Lower leg skin (tissue), 4 donors: ENCODE measurements at regions not wholly inside any gene's neighbourhood (a gene's known extent, or its start where the extent isn't known, plus 50 kb on each side); places are given as distances from the start of the nearest gene placed in this dataset.

Source experiments
- DNase-seq, 2 donors: peaks; one replicate each; pipeline ENCODE4 v3.0.0-alpha.2; 2019; ENCODE audit warnings: low spot score in 2 of 2
- H3K4me3 ChIP-seq: fragments of 200-600 bp; sonication (generic); 2 replicates; pipeline ENCODE4 v1.5.1; 2017; ENCODE audit warnings: mild to moderate bottlenecking, low read depth; ENCODE audit not compliant: poor library complexity, severe bottlenecking
- POLR2A ChIP-seq, 2 donors: fragments of 450-650 bp; IDR thresholded peaks; one replicate each; pipeline ENCODE4 v1.6.1; 2016 to 2017; ENCODE audit warnings: antibody characterized with exemption in 2 of 2, mild to moderate bottlenecking in 1 of 2, moderate library complexity in 1 of 2
- WGBS, 2 donors: methylation state at CpG; one replicate each; pipeline ENCODE4 v1.1.5; 2018; 5-methylcytosine and 5-hydroxymethylcytosine counted together
- intact Hi-C: fragments of 100-400 bp; cut with DNase I; formaldehyde crosslinking; loops from one replicate; pipeline ENCODE4 v1.15.0; 2023; ENCODE audit warnings: low total_unique reads
- TF ChIP-seq, protein P1 (sequence below), 3 donors: fragments of 450-650 bp; IDR thresholded peaks; one replicate each; pipeline ENCODE4 v1.5.1; 2016; ENCODE audit warnings: antibody characterized with exemption in 3 of 3, mild to moderate bottlenecking in 3 of 3, moderate library complexity in 2 of 3

DNA sequence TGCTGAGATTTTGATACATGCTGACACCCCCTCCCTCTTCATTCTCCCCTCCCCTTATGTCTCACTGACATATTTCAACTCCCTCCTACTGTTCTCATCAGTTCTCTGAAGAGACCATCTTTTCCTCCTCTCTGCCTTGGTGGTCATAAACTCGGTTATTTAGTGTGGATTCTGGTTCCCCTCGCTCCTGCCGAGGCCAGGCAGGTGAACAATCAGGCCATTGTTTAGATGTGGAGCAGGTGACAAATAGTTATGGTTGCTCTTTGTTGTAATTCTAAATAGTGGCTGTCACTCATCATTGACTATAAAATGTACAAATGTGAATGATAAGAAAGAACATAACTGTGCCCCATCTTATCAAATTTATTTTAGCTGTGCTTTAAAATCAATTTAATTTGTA is 324.6 kb downstream of the BCOR start:
- DNase-seq: no peak
- WGBS, 2 donors: 47 to 100% methylated on average over 3 of the region's 3 CpGs
- intact Hi-C loops: no loop called here
- TF ChIP-seq, protein P1, sequence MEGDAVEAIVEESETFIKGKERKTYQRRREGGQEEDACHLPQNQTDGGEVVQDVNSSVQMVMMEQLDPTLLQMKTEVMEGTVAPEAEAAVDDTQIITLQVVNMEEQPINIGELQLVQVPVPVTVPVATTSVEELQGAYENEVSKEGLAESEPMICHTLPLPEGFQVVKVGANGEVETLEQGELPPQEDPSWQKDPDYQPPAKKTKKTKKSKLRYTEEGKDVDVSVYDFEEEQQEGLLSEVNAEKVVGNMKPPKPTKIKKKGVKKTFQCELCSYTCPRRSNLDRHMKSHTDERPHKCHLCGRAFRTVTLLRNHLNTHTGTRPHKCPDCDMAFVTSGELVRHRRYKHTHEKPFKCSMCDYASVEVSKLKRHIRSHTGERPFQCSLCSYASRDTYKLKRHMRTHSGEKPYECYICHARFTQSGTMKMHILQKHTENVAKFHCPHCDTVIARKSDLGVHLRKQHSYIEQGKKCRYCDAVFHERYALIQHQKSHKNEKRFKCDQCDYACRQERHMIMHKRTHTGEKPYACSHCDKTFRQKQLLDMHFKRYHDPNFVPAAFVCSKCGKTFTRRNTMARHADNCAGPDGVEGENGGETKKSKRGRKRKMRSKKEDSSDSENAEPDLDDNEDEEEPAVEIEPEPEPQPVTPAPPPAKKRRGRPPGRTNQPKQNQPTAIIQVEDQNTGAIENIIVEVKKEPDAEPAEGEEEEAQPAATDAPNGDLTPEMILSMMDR (IDR thresholded peaks at IDR 0.05): no peak
- no peak for TF ChIP-seq POLR2A (IDR thresholded peaks at IDR 0.05)
- H3K4me3 ChIP-seq: no peak overlapping the region

DNA sequence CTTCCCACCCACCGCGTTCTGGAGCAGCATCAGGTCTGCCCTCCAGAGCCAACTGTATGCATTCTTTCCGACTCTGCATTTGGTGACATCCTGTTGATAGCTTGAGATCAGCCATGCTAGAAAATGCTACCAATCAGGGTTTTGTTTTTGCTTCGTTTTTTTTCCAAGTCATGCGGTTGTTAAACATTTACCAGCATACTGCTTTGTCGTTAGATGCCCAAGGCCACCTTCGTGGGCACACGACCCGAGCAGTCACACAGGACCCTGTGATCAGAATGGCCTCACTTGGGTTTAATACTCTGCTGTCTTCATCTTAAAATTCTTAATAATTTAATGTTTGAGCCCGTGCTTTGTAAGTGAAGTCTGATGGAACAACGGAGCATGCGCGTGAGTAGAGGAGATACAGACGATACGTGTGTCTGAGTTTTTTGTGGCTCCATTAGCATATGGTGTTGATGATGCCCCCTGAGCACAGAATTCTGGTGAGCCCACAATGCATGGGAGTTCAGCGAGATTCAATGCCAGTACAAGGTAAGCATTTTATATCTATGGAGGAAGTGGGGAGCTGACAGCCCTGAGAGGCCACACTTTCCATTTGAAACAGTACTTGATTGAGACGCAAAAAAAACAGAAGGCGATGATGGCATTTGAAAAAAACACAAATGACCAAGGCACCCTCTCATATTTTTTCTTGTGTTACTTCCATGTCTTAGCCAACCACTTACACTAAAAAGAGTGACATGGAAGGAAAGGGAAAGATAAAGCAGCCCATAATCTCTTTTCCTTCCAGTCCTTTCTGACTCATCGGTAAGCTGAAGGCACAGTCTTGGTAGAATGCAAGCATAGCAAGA is 323.6 kb downstream of the BCOR start:
- WGBS, 2 donors: 64 to 90% methylated on average over 19 of the region's 19 CpGs
- intact Hi-C loops: no loop called here
- H3K4me3 ChIP-seq: no peak overlapping the region

DNA sequence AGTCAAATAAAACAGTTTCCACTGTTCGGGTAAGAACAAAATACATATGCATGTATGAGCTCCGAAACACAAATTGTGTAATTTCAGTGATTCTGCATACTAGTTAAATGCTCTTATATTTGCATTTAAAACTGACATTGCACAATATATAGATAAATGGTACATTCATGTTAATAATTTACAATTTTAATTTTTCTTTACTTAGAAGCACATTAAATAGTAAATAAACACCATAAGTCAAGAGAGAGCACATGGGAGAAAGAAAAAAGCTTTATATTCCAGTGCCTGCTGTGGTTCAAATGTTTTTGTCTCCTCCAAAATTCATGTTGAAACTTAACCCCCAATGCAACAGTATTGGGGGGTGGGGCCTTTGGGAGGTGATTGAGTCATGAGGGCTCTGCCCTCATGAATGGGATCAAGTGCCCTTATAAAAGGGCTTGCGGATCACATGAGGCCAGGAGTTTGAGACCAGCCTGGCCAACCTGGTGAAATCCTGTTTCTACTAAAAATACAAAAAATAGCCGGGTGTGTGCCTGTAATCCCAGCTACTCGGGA is 322.9 kb downstream of the BCOR start:
- TF ChIP-seq, protein P1 (IDR thresholded peaks at IDR 0.05): no peak
- no peak for TF ChIP-seq POLR2A (IDR thresholded peaks at IDR 0.05)
- DNase-seq: no peak
- no peak overlapping the region for H3K4me3 ChIP-seq
- intact Hi-C loops: no loop called here
- WGBS, 2 donors: 82% methylated on average over 5 of the region's 5 CpGs

More for the DNA sequence above, 323.6 kb downstream of the BCOR start:
- TF ChIP-seq, protein P1 (IDR thresholded peaks at IDR 0.05): no peak
- TF ChIP-seq POLR2A (IDR thresholded peaks at IDR 0.05): no peak
- DNase-seq: no peak

DNA sequence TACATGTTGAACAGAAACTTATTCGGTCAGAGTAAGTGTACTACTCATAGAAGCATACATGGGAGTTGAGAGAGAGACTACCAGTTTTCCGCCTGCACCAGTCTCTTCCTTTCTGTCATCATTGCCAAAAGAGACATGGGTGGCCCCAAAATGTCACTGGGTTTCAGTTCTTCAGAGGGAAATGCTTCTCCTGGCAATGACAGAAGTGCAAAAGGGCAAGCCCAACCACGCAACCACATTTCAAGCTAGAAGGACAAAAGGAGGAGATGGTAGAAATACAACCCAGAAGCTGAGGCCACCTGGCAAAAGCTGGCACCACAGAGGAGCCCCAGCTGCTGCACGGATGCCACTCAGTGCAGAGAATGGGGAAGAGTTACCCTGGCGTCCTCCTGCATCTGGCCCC is 320.1 kb downstream of the BCOR start:
- H3K4me3 ChIP-seq: no peak overlapping the region
- TF ChIP-seq, protein P1 (IDR thresholded peaks at IDR 0.05): no peak
- no peak for TF ChIP-seq POLR2A (IDR thresholded peaks at IDR 0.05)
- intact Hi-C loops: no loop called here
- WGBS, 2 donors: 78 to 84% methylated on average over 5 of the region's 5 CpGs
- no peak for DNase-seq

DNA sequence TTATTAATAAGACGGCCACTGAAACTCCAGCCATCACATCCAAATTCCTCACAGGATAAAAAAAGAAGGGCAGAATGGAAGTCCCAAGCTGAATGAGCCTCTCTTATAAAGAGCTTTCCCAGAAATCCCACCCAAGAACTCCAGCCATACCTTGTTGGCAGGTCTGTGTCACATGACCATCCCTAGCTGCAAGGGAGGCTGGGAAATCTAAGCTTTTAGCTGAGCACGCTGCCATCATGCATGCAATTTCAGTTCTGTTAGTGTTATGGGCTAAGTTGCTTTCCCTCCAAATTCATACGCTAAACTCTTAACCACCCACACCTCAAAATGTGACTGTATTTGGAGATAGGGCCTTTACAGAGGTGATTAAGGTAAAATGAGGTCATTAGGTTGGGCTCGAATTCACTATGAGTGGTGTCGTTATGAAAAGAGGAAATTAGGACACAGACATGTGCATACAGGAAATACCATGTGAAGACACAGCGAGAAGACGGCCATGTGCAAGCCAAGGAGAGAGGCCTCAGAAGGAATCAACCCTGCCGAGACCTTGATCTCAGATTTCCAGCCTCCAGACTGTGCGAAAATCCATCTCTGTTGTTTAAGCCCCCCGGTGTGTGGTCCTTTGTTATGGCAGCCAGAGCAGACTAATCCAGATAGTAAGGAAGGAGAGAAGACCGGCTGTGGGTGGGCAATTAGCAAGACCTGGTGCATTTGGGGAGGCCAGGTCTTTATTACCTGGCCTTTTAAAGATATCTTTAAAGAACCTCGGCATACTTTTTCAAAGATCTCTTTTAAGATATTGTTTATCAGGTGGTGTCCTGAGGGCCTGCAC is 317.6 kb downstream of the BCOR start:
- 78 to 79% methylated on average over 12 of the region's 12 CpGs for WGBS, 2 donors
- H3K4me3 ChIP-seq: no peak overlapping the region
- DNase-seq: no peak
- no peak for TF ChIP-seq POLR2A (IDR thresholded peaks at IDR 0.05)
- TF ChIP-seq, protein P1 (IDR thresholded peaks at IDR 0.05): no peak
- intact Hi-C loops: no loop called here
